ENCODE measurements at regions not wholly inside any gene's neighbourhood (a gene's known extent, or its start where the extent isn't known, plus 50 kb on each side); places are given as distances from the start of the nearest gene placed in this dataset.

DNA sequence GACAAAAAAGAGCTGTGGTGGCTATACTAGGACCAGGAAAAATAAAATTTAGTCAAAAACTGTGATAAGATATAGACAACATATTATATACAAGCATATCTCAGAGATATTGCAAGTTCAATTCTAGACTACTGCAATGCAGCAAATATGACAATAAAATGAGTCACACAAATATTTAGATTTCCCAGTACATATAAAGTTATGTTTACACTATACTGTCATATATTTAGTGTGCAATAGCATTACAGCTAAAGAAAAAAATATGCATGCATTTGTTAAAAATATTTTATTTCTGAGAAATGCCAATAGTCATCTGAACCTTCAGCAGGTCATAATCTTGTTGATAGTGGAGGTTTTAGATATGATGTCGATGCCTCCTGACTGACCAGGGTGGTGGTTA is 72.1 kb downstream of the AKR1C4 start:
- H3K27ac ChIP-seq = peak overlapping the region; percentile 55
- TF ChIP-seq ZFX (IDR thresholded peaks at IDR 0.05; ENCODE audit: borderline replicate concordance) = no peak
- TF ChIP-seq, protein P1, sequence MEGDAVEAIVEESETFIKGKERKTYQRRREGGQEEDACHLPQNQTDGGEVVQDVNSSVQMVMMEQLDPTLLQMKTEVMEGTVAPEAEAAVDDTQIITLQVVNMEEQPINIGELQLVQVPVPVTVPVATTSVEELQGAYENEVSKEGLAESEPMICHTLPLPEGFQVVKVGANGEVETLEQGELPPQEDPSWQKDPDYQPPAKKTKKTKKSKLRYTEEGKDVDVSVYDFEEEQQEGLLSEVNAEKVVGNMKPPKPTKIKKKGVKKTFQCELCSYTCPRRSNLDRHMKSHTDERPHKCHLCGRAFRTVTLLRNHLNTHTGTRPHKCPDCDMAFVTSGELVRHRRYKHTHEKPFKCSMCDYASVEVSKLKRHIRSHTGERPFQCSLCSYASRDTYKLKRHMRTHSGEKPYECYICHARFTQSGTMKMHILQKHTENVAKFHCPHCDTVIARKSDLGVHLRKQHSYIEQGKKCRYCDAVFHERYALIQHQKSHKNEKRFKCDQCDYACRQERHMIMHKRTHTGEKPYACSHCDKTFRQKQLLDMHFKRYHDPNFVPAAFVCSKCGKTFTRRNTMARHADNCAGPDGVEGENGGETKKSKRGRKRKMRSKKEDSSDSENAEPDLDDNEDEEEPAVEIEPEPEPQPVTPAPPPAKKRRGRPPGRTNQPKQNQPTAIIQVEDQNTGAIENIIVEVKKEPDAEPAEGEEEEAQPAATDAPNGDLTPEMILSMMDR (IDR thresholded peaks at IDR 0.05) = no peak

DNA sequence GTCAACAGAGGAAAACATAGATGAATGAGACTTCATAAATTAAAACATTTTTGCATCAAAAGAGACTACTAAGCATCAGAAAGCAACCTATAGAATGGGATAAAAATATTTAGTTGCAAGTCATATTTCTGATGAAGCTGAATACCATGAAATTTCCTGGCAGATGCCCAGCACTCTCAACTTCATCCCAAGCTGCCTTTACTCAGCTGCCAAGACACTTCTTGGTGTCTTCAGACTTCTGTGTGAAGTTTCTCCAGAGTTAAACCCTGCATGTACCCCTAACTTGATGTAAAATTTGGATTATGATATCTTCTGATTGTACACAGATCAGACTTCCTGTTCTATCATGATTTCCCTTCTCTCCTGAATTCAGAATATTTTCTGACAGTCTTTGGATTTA is 73.2 kb downstream of the AKR1C4 start:
- TF ChIP-seq, protein P1 (IDR thresholded peaks at IDR 0.05) = no peak
- no peak for TF ChIP-seq ZFX (IDR thresholded peaks at IDR 0.05; ENCODE audit: borderline replicate concordance)
- no peak overlapping the region for H3K27ac ChIP-seq

DNA sequence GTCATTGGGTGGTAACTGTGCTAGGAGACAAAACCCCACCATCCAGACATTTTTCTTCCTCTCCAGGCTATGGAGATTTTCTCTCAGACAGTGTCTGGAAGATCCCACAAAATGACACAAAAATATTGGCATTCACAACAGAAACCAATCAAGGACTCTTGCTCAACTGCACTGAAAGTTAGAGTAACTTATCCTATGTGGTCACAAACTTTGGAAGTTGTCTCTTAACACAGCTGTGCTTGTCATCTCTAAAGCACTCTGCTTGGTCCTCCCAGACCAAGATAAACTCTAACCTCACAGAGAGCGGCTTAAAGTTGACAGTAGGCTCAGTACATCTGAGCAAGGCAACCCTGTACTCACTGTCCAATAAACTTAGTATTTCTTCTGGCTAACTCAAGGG is 74.9 kb downstream of the AKR1C4 start:
- no peak overlapping the region for H3K27ac ChIP-seq
- TF ChIP-seq, protein P1 (IDR thresholded peaks at IDR 0.05) = no peak
- no peak for TF ChIP-seq ZFX (IDR thresholded peaks at IDR 0.05; ENCODE audit: borderline replicate concordance)

DNA sequence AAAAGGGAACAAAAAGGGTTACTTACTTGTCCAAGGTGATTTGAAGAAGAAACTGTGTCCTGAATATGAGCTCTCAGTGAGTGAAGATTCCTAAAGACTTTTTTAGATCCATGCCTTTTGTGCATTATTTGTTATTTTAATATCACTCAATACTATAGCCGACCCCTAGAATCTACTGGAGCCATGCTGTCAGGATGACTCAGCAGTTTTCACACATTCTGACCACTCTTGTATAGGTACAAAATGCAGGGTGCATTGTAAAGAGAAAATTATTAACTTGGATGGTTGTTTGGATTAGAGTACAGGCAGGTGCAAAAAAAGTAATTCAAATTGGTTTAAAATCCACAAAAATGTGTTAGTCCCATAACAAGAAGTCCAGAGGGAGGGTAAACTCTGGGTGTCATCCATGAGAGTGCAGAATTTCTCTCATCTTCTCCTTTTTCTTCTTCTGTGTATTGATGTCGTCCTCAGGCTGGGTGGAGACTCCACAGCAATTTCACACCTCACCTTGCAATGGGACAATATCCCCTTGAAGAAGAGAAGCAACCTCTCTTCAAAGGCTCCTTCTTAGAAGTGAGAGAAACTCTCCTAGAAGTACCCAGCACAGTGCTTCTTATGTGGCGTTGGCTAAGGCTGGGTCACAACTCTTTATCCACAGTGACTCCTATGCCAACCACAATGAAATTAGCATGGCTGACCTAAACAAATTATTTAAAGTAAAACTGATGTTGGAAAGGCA is 75.6 kb downstream of the AKR1C4 start:
- H3K27ac ChIP-seq = no peak overlapping the region
- TF ChIP-seq, protein P1 (IDR thresholded peaks at IDR 0.05) = no peak
- no peak for TF ChIP-seq ZFX (IDR thresholded peaks at IDR 0.05; ENCODE audit: borderline replicate concordance)

DNA sequence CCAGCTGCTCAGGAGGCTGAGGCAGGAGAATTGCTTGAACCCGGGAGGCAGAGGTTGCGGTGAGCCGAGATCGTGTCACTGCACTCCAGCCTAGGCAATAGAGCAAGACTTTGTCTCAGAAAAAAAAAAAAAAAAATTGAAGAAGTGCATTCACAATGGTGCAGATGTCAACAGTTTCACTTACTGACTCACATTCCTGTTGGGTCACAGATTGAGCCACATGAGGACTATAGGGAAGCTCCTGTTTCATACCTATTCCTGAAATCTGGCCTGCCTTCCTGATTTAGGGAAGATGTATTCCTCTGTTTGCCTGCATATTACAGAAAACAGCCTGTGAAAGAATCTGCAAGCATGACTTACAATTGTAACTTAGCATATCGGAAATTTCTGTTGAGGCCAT is 78.2 kb downstream of the AKR1C4 start:
- TF ChIP-seq, protein P1 (IDR thresholded peaks at IDR 0.05) = no peak
- no peak for TF ChIP-seq ZFX (IDR thresholded peaks at IDR 0.05; ENCODE audit: borderline replicate concordance)
- no peak overlapping the region for H3K27ac ChIP-seq

DNA sequence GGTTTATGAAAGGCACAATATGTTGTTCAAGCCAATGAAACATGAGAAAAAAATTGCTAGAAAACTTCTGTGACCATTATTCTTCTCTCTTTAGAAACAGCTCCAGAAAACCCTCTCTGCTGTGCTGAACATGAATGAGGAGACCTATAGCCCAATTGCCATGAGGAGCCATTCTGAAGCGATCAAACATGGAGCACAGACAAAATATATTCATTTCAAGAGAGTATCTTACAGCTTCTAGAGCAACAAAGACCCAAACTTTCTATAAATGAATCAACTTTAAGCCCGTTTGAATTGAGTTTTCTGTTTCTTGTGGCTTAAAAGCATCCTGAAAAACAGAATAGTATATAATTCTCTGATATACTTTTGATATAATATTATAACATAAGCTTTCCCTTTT is 83.4 kb upstream of the UCN3 start:
- TF ChIP-seq, protein P1 (IDR thresholded peaks at IDR 0.05) = no peak
- no peak for TF ChIP-seq ZFX (IDR thresholded peaks at IDR 0.05; ENCODE audit: borderline replicate concordance)
- no peak overlapping the region for H3K27ac ChIP-seq

DNA sequence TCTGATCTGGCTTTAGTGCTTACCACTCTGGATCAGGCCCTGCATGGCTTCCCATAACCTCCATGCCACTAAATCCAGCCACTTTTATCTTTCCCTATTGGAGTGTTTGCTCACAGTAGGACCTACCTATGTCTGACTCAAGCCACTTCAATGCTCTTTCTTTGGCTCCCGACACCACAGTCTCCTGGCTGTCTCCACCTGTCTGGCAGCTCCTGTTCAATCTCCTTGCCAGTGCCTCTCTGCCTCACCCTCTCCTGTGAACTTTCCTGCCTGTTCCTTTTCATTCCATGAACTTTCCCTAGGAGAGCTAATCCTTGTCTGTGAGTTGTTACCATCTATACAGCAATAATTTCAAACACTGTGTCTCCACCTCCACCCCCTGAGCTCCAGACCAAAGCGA is 82.6 kb upstream of the UCN3 start:
- TF ChIP-seq, protein P1 (IDR thresholded peaks at IDR 0.05) = no peak
- no peak for TF ChIP-seq ZFX (IDR thresholded peaks at IDR 0.05; ENCODE audit: borderline replicate concordance)
- H3K27ac ChIP-seq = peak overlapping the region; percentile 32

Measured in 22Rv1 (cell line).